ENCODE measurements at regions not wholly inside any gene's neighbourhood (a gene's known extent, or its start where the extent isn't known, plus 50 kb on each side); places are given as distances from the start of the nearest gene placed in this dataset.

DNA sequence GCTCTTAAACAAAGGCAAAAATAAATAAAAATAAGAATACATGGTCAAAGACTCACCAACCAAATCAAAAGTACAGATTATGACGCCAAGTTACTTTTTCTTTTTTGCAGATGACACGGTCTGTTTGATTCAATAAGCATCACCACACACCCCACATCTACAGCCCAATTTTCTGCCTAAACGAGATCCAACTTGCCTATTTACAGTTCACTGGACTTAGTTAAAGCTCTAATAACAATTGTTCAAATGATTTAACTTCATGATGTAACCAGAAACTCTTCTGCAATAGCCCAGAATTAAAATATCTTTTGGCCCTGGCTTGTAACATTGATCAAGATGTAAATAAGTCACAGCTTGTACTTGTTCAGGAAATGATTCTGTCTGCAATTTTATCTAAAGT lies 590.3 kb upstream of the C9orf72 start:
- no peak overlapping the region for H3K4me3 ChIP-seq (ENCODE audit: insufficient read depth, low read depth, low read length)
- no peaks in the 10 kb centered on the region for H3K27me3 ChIP-seq (ENCODE audit: control insufficient read depth, insufficient read depth, low read length)
- no peak for DNase-seq
- H3K36me3 ChIP-seq (replicated peaks; ENCODE audit: control insufficient read depth, insufficient read depth, low read length) = no peaks in the 10 kb centered on the region

GRCh38 chr9:28166179-28166578 lies 592.9 kb upstream of the C9orf72 start:
- no peak overlapping the region for H3K4me3 ChIP-seq (ENCODE audit: insufficient read depth, low read depth, low read length)
- no peak for DNase-seq
- H3K27me3 ChIP-seq (ENCODE audit: control insufficient read depth, insufficient read depth, low read length) = no peaks in the 10 kb centered on the region
- H3K36me3 ChIP-seq (replicated peaks; ENCODE audit: control insufficient read depth, insufficient read depth, low read length) = no peaks in the 10 kb centered on the region

GRCh38 chr9:28177142-28177541 lies 603.9 kb upstream of the C9orf72 start:
- Histone ChIP-seq H3K36me3 (replicated peaks; ENCODE audit: control insufficient read depth, insufficient read depth, low read length) (no peaks in the 10 kb centered on the region), H3K27me3 (ENCODE audit: control insufficient read depth, insufficient read depth, low read length) (no peaks in the 10 kb centered on the region), H3K4me3 (ENCODE audit: insufficient read depth, low read depth, low read length) (no peak overlapping the region)
- no peak for DNase-seq

- Histone ChIP-seq H3K36me3 (replicated peaks; ENCODE audit: control insufficient read depth, insufficient read depth, low read length) (no peaks in the 10 kb centered on the region), H3K4me3 (ENCODE audit: insufficient read depth, low read depth, low read length) (no peak overlapping the region), H3K27me3 (ENCODE audit: control insufficient read depth, insufficient read depth, low read length) (no peaks in the 10 kb centered on the region)
- no peak for DNase-seq
These were observed 604.6 kb upstream of the C9orf72 start for GRCh38 chr9:28177925-28178324.

GRCh38 chr9:28179893-28180292 lies 606.6 kb upstream of the C9orf72 start:
- Histone ChIP-seq H3K4me3 (ENCODE audit: insufficient read depth, low read depth, low read length) (no peak overlapping the region), H3K36me3 (replicated peaks; ENCODE audit: control insufficient read depth, insufficient read depth, low read length) (no peaks in the 10 kb centered on the region), H3K27me3 (ENCODE audit: control insufficient read depth, insufficient read depth, low read length) (no peaks in the 10 kb centered on the region)
- no peak for DNase-seq

GRCh38 chr9:28190981-28191380 lies 617.7 kb upstream of the C9orf72 start:
- DNase-seq = no peak
- Histone ChIP-seq H3K27me3 (ENCODE audit: control insufficient read depth, insufficient read depth, low read length) (no peaks in the 10 kb centered on the region), H3K36me3 (replicated peaks; ENCODE audit: control insufficient read depth, insufficient read depth, low read length) (no peaks in the 10 kb centered on the region), H3K4me3 (ENCODE audit: insufficient read depth, low read depth, low read length) (no peak overlapping the region)

DNA sequence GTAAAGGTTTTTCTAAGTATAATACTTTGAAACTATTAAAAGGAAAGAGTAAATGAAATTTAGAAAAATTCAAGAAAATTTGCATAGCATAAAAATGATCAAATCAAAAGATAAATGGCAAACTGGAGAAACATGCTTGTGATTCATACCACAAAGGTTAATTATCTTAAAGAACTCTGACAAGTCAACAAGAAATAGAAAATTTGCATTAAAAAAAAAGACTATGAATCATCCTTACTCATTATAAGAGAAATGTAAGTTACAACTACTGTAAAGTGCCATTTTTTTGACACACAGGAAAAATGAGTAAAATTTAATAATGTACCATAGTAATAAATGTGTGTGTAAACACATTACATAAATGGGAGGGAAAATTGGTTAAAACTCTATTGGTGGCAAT lies 624.4 kb upstream of the C9orf72 start:
- no peak for DNase-seq
- Histone ChIP-seq H3K36me3 (replicated peaks; ENCODE audit: control insufficient read depth, insufficient read depth, low read length) (no peaks in the 10 kb centered on the region), H3K27me3 (ENCODE audit: control insufficient read depth, insufficient read depth, low read length) (no peaks in the 10 kb centered on the region), H3K4me3 (ENCODE audit: insufficient read depth, low read depth, low read length) (no peak overlapping the region)

DNA sequence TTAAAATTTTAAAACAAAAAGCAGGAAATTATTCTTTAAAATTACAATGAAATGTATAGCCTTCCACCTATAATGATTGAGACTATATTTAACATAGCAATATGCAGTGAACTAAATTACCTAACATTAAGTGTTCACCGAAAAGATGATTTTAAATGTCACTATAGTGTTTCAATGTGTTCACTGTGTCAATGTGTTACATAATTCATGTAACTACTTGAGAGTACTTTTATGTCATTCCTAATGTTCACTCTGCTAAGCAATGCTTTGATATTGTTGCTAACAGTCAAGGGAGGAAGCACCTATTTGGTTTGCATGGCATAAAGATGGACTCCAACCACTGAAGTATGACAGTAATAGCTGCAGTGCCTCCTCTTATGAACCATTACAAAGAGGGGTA lies 629.8 kb upstream of the C9orf72 start:
- no peaks in the 10 kb centered on the region for H3K36me3 ChIP-seq (replicated peaks; ENCODE audit: control insufficient read depth, insufficient read depth, low read length)
- no peak for DNase-seq
- no peak overlapping the region for H3K4me3 ChIP-seq (ENCODE audit: insufficient read depth, low read depth, low read length)
- no peaks in the 10 kb centered on the region for H3K27me3 ChIP-seq (ENCODE audit: control insufficient read depth, insufficient read depth, low read length)

- DNase-seq = no peak
- H3K4me3 ChIP-seq (ENCODE audit: insufficient read depth, low read depth, low read length) = no peak overlapping the region
- H3K27me3 ChIP-seq (ENCODE audit: control insufficient read depth, insufficient read depth, low read length) = no peaks in the 10 kb centered on the region
- no peaks in the 10 kb centered on the region for H3K36me3 ChIP-seq (replicated peaks; ENCODE audit: control insufficient read depth, insufficient read depth, low read length)
These were observed 633.0 kb upstream of the C9orf72 start for GRCh38 chr9:28206280-28206679.

GRCh38 chr9:28207657-28208056 lies 634.4 kb upstream of the C9orf72 start:
- no peaks in the 10 kb centered on the region for H3K27me3 ChIP-seq (ENCODE audit: control insufficient read depth, insufficient read depth, low read length)
- no peak for DNase-seq
- H3K4me3 ChIP-seq (ENCODE audit: insufficient read depth, low read depth, low read length) = no peak overlapping the region
- no peaks in the 10 kb centered on the region for H3K36me3 ChIP-seq (replicated peaks; ENCODE audit: control insufficient read depth, insufficient read depth, low read length)

DNA sequence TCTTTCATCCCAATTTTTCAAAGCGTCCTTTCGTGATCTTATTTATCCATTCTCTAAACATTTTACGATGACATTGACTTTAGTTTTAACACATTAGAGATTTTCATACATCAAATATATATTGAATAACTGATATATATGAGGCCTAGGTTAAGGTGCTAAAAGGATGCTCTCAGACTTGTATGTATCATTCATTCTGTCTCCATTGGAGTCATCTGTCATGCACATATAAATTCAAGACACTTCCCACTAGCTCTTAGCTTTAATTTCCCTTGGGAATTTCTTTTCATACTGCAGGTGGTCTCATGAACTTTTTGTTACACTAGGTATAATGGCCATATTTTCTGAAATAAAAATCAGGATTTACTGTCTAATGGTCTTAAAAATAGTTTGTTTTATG lies 635.8 kb upstream of the C9orf72 start:
- Histone ChIP-seq H3K36me3 (replicated peaks; ENCODE audit: control insufficient read depth, insufficient read depth, low read length) (no peaks in the 10 kb centered on the region), H3K4me3 (ENCODE audit: insufficient read depth, low read depth, low read length) (no peak overlapping the region), H3K27me3 (ENCODE audit: control insufficient read depth, insufficient read depth, low read length) (no peaks in the 10 kb centered on the region)
- DNase-seq = no peak

- Histone ChIP-seq H3K27me3 (ENCODE audit: control insufficient read depth, insufficient read depth, low read length) (no peaks in the 10 kb centered on the region), H3K4me3 (ENCODE audit: insufficient read depth, low read depth, low read length) (no peak overlapping the region), H3K36me3 (replicated peaks; ENCODE audit: control insufficient read depth, insufficient read depth, low read length) (no peaks in the 10 kb centered on the region)
- DNase-seq = no peak
These were observed 639.7 kb upstream of the C9orf72 start for GRCh38 chr9:28212979-28213378.

GRCh38 chr9:28215536-28216299 lies 642.4 kb upstream of the C9orf72 start:
- Histone ChIP-seq H3K36me3 (replicated peaks; ENCODE audit: control insufficient read depth, insufficient read depth, low read length) (no peaks in the 10 kb centered on the region), H3K4me3 (ENCODE audit: insufficient read depth, low read depth, low read length) (no peak overlapping the region), H3K27me3 (ENCODE audit: control insufficient read depth, insufficient read depth, low read length) (no peaks in the 10 kb centered on the region)
- DNase-seq = no peak

GRCh38 chr9:28232686-28233085 lies 659.4 kb upstream of the C9orf72 start:
- H3K4me3 ChIP-seq (ENCODE audit: insufficient read depth, low read depth, low read length) = no peak overlapping the region
- H3K36me3 ChIP-seq (replicated peaks; ENCODE audit: control insufficient read depth, insufficient read depth, low read length) = no peaks in the 10 kb centered on the region
- no peaks in the 10 kb centered on the region for H3K27me3 ChIP-seq (ENCODE audit: control insufficient read depth, insufficient read depth, low read length)
- DNase-seq = no peak

GRCh38 chr9:28234133-28234893 lies 661.0 kb upstream of the C9orf72 start:
- H3K4me3 ChIP-seq (ENCODE audit: insufficient read depth, low read depth, low read length) = no peak overlapping the region
- H3K27me3 ChIP-seq (ENCODE audit: control insufficient read depth, insufficient read depth, low read length) = no peaks in the 10 kb centered on the region
- DNase-seq = no peak
- H3K36me3 ChIP-seq (replicated peaks; ENCODE audit: control insufficient read depth, insufficient read depth, low read length) = no peaks in the 10 kb centered on the region
